ENCODE measurements at regions not wholly inside any gene's neighbourhood (a gene's known extent, or its start where the extent isn't known, plus 50 kb on each side); places are given as distances from the start of the nearest gene placed in this dataset.
"Not testable (repeated sequence)": the region's sequence is repeated elsewhere in the genome, so short reads cannot be mapped to it uniquely, and the experiment has no call there.

- no peak overlapping the region for H3K27ac ChIP-seq (ENCODE audit: low read depth, low read length)
- no peak overlapping the region for H3K9ac ChIP-seq (ENCODE audit: extremely low read depth, low read length, poor library complexity, severe bottlenecking)
- H3K4me3 ChIP-seq (ENCODE audit: low read length), result no peak overlapping the region
- Mint-ChIP-seq H3K4me1 (peaks cover 61% of the 10 kb centered on the region), H3K27ac (no peak overlapping the region), H3K27me3 (ENCODE audit: insufficient read depth) (no peaks in the 10 kb centered on the region), H3K36me3 (ENCODE audit: low read depth) (no peaks in the 10 kb centered on the region), H3K9me3 (peaks cover 4% of the 10 kb centered on the region), H3K4me3 (no peak overlapping the region)
- H3K27me3 ChIP-seq (ENCODE audit: control insufficient read depth, insufficient read depth, low read length, poor library complexity, severe bottlenecking), result no peaks in the 10 kb centered on the region
- DNase-seq, result no peak
- WGBS, 2 experiments (ENCODE audit: insufficient coverage in 1 of 2, insufficient read length in 1 of 2), result 91% methylated on average over 4 to 7 of the region's 7 CpGs
- no peaks in the 10 kb centered on the region for H3K36me3 ChIP-seq (ENCODE audit: control insufficient read depth, insufficient read depth, low read length)
- no peak for TF ChIP-seq CTCF (conservative IDR thresholded peaks at IDR 0.05)
- H3K9me3 ChIP-seq (ENCODE audit: control insufficient read depth, low read length), result no peaks in the 10 kb centered on the region
- peaks cover 7% of the 10 kb centered on the region for H3K4me1 ChIP-seq (ENCODE audit: control insufficient read depth, insufficient read depth, low read length)
Measured at GRCh38 chr21:29434081-29434480, 135.4 kb downstream of the BACH1 start.

- H3K27ac ChIP-seq (ENCODE audit: low read depth, low read length); H3K9me3 ChIP-seq (ENCODE audit: control insufficient read depth, low read length); H3K36me3 Mint-ChIP-seq (ENCODE audit: low read depth); H3K27me3 Mint-ChIP-seq (ENCODE audit: insufficient read depth); H3K27ac Mint-ChIP-seq; H3K4me3 Mint-ChIP-seq; H3K9ac ChIP-seq (ENCODE audit: extremely low read depth, low read length, poor library complexity, severe bottlenecking); H3K4me3 ChIP-seq (ENCODE audit: low read length); H3K4me1 ChIP-seq (ENCODE audit: control insufficient read depth, insufficient read depth, low read length); H3K36me3 ChIP-seq (ENCODE audit: control insufficient read depth, insufficient read depth, low read length); H3K27me3 ChIP-seq (ENCODE audit: control insufficient read depth, insufficient read depth, low read length, poor library complexity, severe bottlenecking); DNase-seq; H3K9me3 Mint-ChIP-seq: not testable (repeated sequence)
- WGBS, 2 experiments (ENCODE audit: insufficient coverage in 1 of 2, insufficient read length in 1 of 2), result 97 to 100% methylated on average over 2 of the region's 2 CpGs
- H3K4me1 Mint-ChIP-seq, result peaks cover 58% of the 10 kb centered on the region
Measured at GRCh38 chr21:29434982-29435381, 136.3 kb downstream of the BACH1 start.

- Histone ChIP-seq H3K9ac (ENCODE audit: extremely low read depth, low read length, poor library complexity, severe bottlenecking) (no peak overlapping the region), H3K27ac (ENCODE audit: low read depth, low read length) (no peak overlapping the region), H3K36me3 (ENCODE audit: control insufficient read depth, insufficient read depth, low read length) (no peaks in the 10 kb centered on the region), H3K4me3 (ENCODE audit: low read length) (no peak overlapping the region), H3K27me3 (ENCODE audit: control insufficient read depth, insufficient read depth, low read length, poor library complexity, severe bottlenecking) (no peaks in the 10 kb centered on the region), H3K9me3 (ENCODE audit: control insufficient read depth, low read length) (no peaks in the 10 kb centered on the region), H3K4me1 (ENCODE audit: control insufficient read depth, insufficient read depth, low read length) (peaks cover 7% of the 10 kb centered on the region)
- WGBS, 2 experiments (ENCODE audit: insufficient coverage in 1 of 2, insufficient read length in 1 of 2), result 82 to 89% methylated on average over 1 to 5 of the region's 5 CpGs
- Mint-ChIP-seq H3K27ac (no peak overlapping the region), H3K4me3 (no peak overlapping the region), H3K27me3 (ENCODE audit: insufficient read depth) (no peaks in the 10 kb centered on the region), H3K4me1 (peaks cover 47% of the 10 kb centered on the region), H3K36me3 (ENCODE audit: low read depth) (no peaks in the 10 kb centered on the region), H3K9me3 (no peaks in the 10 kb centered on the region)
- DNase-seq, result no peak
- TF ChIP-seq CTCF (conservative IDR thresholded peaks at IDR 0.05), result no peak
Measured at GRCh38 chr21:29436143-29436542, 137.4 kb downstream of the BACH1 start.

- Histone ChIP-seq H3K4me3 (ENCODE audit: low read length) (no peak overlapping the region), H3K4me1 (ENCODE audit: control insufficient read depth, insufficient read depth, low read length) (peaks cover 7% of the 10 kb centered on the region), H3K9ac (ENCODE audit: extremely low read depth, low read length, poor library complexity, severe bottlenecking) (no peak overlapping the region), H3K9me3 (ENCODE audit: control insufficient read depth, low read length) (no peaks in the 10 kb centered on the region), H3K36me3 (ENCODE audit: control insufficient read depth, insufficient read depth, low read length) (no peaks in the 10 kb centered on the region), H3K27me3 (ENCODE audit: control insufficient read depth, insufficient read depth, low read length, poor library complexity, severe bottlenecking) (no peaks in the 10 kb centered on the region), H3K27ac (ENCODE audit: low read depth, low read length) (no peak overlapping the region)
- no peak for TF ChIP-seq CTCF (conservative IDR thresholded peaks at IDR 0.05)
- no peaks in the 10 kb centered on the region for H3K9me3 Mint-ChIP-seq
- 93 to 100% methylated on average over 1 to 2 of the region's 2 CpGs for whole genome bisulfite sequencing, 2 experiments (ENCODE audit: insufficient coverage in 1 of 2, insufficient read length in 1 of 2)
- peaks cover 41% of the 10 kb centered on the region for H3K4me1 Mint-ChIP-seq
- H3K4me3 Mint-ChIP-seq, result no peak overlapping the region
- no peaks in the 10 kb centered on the region for H3K27me3 Mint-ChIP-seq (ENCODE audit: insufficient read depth)
- H3K36me3 Mint-ChIP-seq (ENCODE audit: low read depth), result no peaks in the 10 kb centered on the region
- no peak for DNase-seq
- no peak overlapping the region for H3K27ac Mint-ChIP-seq
Measured at GRCh38 chr21:29436650-29437049, 137.9 kb downstream of the BACH1 start.
